ENCODE measurements at regions not wholly inside any gene's neighbourhood (a gene's known extent, or its start where the extent isn't known, plus 50 kb on each side); places are given as distances from the start of the nearest gene placed in this dataset.

DNA sequence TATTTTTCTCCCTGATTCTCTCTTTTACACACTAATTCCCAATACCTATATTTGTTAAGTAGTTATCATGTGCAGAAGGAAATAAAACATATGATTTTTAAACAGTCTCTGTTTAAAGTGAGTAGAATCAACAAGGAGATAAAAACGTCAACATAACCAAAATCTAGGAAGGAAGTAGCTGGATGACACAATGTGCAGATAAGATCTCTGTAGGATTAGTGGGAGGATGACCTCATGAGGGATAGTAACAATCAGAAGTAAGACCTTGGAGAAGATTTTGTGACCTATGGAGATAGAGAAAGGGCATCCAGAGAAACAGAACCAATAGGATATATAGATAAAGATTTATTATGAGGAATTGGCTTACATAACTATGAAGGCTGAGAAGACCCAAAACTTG lies 262.6 kb upstream of the CDH11 start (continued):
- no peak for TF ChIP-seq ZNF883 (CRISPR knock-in tag; IDR thresholded peaks at IDR 0.05; ENCODE audit: not compliant biosample characterization)

DNA sequence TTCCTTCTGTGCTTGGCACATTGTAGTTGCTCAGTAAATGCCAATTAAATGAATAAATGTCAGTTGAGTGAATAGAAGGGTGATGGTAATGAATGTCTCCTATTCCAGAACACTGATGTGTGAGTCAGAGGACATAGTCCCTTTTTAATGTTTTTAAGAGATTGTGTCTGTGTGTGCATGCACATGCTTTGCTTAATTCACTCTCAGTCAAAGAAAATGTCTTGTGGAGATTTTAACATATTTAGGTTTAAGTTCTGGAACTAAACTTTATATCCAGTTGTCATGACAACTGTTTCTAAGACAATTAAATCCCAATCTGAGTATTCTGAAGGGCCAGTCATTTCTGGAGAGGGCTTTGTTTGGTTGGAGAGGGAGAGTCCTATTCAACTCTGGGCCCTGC lies 255.3 kb upstream of the CDH11 start:
- no peaks in the 10 kb centered on the region for H4K20me1 ChIP-seq (ENCODE audit: insufficient read depth, low read length)
- H3K36me3 ChIP-seq (replicated peaks in 1 of 2; ENCODE audit: control insufficient read depth in 1 of 2, insufficient read depth in 2 of 2, low read length in 2 of 2) = no peaks in the 10 kb centered on the region
- no peaks in the 10 kb centered on the region for H3K4me1 ChIP-seq (ENCODE audit: insufficient read depth, low read length)
- no peak overlapping the region for H3K4me2 ChIP-seq (ENCODE audit: low read depth, low read length)
- H3K4me3 ChIP-seq (replicated peaks in 1 of 3; ENCODE audit: insufficient read depth in 1 of 3, low read depth in 2 of 3, low read length in 3 of 3) = no peak overlapping the region
- ChIA-PET CTCF (ENCODE audit: low intra/inter-chr PET ratio, low total read pairs) (no interaction called here), POLR2A (no interaction called here)
- TF ChIP-seq ZMYM2 (CRISPR knock-in tag; IDR thresholded peaks at IDR 0.05) (no peak), DPF2 (CRISPR knock-in tag; IDR thresholded peaks at IDR 0.05; ENCODE audit: borderline replicate concordance, low read depth) (no peak), RFX1 (IDR thresholded peaks at IDR 0.05) (peak; percentile 63; the same call in 1 of the 2 replicates)
- TF ChIP-seq, protein P1, sequence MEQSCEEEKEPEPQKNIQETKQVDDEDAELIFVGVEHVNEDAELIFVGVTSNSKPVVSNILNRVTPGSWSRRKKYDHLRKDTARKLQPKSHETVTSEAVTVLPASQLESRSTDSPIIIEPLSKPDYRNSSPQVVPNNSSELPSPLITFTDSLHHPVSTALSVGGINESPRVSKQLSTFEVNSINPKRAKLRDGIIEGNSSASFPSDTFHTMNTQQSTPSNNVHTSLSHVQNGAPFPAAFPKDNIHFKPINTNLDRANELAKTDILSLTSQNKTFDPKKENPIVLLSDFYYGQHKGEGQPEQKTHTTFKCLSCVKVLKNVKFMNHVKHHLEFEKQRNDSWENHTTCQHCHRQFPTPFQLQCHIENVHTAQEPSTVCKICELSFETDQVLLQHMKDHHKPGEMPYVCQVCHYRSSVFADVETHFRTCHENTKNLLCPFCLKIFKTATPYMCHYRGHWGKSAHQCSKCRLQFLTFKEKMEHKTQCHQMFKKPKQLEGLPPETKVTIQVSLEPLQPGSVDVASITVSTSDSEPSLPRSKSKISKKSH (CRISPR knock-in tag; IDR thresholded peaks at IDR 0.05; ENCODE audit: borderline replicate concordance) = no peak
- peaks cover 3% of the 10 kb centered on the region; the same call in 1 of the 2 replicates for H3K9me3 ChIP-seq (ENCODE audit: low read length)
- DNase-seq (ENCODE audit: low spot score) = no peak
- no peak for ATAC-seq
- in situ Hi-C loops (cut with HindIII; ENCODE audit: extremely low pct_ligation_motif_present, low pct_unique_long_range_greater_than_20kb) (no loop called here), intact Hi-C loops (cut with micrococcal nuclease; ENCODE audit: unreplicated experiment) (no loop called here)
- no TSS peak for BruUV-seq (replicated peaks)
- no peak overlapping the region for H2AFZ ChIP-seq (ENCODE audit: low read length)
- H3K27me3 ChIP-seq (ENCODE audit: control insufficient read depth in 1 of 2, insufficient read depth in 2 of 2, low read length in 2 of 2) = no peaks in the 10 kb centered on the region
- FAIRE-seq = no peak
- H3K79me2 ChIP-seq (ENCODE audit: insufficient read depth, low read length) = no peaks in the 10 kb centered on the region
- no peak overlapping the region for H3K27ac ChIP-seq (ENCODE audit: extremely low read length, insufficient read depth, low read length)
- no peak overlapping the region for H3K9ac ChIP-seq (ENCODE audit: insufficient read depth, low read depth, low read length)

DNA sequence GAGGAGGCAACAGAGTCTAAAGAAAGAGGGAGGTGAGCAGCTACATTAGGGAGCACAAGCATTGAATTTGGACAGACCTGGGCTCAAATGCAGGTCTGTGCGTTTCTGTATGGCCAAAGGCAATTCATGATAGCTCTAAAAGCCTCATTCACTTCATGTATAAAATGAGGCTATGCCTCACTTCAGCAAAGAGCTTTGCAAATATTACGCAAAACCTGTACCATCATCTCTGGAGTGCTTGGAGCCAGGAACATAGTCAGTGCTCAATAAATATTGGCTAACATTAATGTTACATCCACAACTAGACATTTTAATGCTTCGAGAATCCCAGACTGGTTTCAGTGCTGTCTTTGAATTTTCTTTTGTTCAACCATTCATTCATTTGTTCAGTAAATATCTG lies 254.7 kb upstream of the CDH11 start:
- FAIRE-seq = no peak
- no peak overlapping the region for H3K27ac ChIP-seq (ENCODE audit: extremely low read length, insufficient read depth, low read length)
- ChIA-PET POLR2A (no interaction called here), CTCF (ENCODE audit: low intra/inter-chr PET ratio, low total read pairs) (no interaction called here)
- no peak overlapping the region for H3K4me2 ChIP-seq (ENCODE audit: low read depth, low read length)
- no peak overlapping the region for H2AFZ ChIP-seq (ENCODE audit: low read length)
- 27% methylated on average over 3 of the region's 3 CpGs for WGBS (ENCODE audit: low lambda C conversion rate)
- no peaks in the 10 kb centered on the region for H3K79me2 ChIP-seq (ENCODE audit: insufficient read depth, low read length)
- no peaks in the 10 kb centered on the region for H3K36me3 ChIP-seq (replicated peaks in 1 of 2; ENCODE audit: control insufficient read depth in 1 of 2, insufficient read depth in 2 of 2, low read length in 2 of 2)
- intact Hi-C loops (cut with micrococcal nuclease; ENCODE audit: unreplicated experiment) = no loop called here
- H3K27me3 ChIP-seq (ENCODE audit: control insufficient read depth in 1 of 2, insufficient read depth in 2 of 2, low read length in 2 of 2) = no peaks in the 10 kb centered on the region
- H4K20me1 ChIP-seq (ENCODE audit: insufficient read depth, low read length) = no peaks in the 10 kb centered on the region
- H3K9me3 ChIP-seq (ENCODE audit: low read length) = no peaks in the 10 kb centered on the region
- in situ Hi-C loops (cut with HindIII; ENCODE audit: extremely low pct_ligation_motif_present, low pct_unique_long_range_greater_than_20kb) = no loop called here
- no peak for ATAC-seq
- BruUV-seq (replicated peaks) = no TSS peak
- no peak for DNase-seq (ENCODE audit: low spot score)
- no peak overlapping the region for H3K9ac ChIP-seq (ENCODE audit: insufficient read depth, low read depth, low read length)
- H3K4me1 ChIP-seq (ENCODE audit: insufficient read depth, low read length) = no peaks in the 10 kb centered on the region
- H3K4me3 ChIP-seq (replicated peaks in 1 of 3; ENCODE audit: insufficient read depth in 1 of 3, low read depth in 2 of 3, low read length in 3 of 3) = no peak overlapping the region
- no peak for TF ChIP-seq FOSL1 (CRISPR knock-in tag; IDR thresholded peaks at IDR 0.05; ENCODE audit: borderline replicate concordance)
- TF ChIP-seq, protein P2, sequence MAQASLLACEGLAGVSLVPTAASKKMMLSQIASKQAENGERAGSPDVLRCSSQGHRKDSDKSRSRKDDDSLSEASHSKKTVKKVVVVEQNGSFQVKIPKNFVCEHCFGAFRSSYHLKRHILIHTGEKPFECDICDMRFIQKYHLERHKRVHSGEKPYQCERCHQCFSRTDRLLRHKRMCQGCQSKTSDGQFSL (CRISPR knock-in tag; IDR thresholded peaks at IDR 0.05) = no peak
- no peak for TF ChIP-seq MEIS2 (CRISPR knock-in tag; IDR thresholded peaks at IDR 0.05)
- no peak for TF ChIP-seq ERF (CRISPR knock-in tag; IDR thresholded peaks at IDR 0.05)
- TF ChIP-seq, protein P3, sequence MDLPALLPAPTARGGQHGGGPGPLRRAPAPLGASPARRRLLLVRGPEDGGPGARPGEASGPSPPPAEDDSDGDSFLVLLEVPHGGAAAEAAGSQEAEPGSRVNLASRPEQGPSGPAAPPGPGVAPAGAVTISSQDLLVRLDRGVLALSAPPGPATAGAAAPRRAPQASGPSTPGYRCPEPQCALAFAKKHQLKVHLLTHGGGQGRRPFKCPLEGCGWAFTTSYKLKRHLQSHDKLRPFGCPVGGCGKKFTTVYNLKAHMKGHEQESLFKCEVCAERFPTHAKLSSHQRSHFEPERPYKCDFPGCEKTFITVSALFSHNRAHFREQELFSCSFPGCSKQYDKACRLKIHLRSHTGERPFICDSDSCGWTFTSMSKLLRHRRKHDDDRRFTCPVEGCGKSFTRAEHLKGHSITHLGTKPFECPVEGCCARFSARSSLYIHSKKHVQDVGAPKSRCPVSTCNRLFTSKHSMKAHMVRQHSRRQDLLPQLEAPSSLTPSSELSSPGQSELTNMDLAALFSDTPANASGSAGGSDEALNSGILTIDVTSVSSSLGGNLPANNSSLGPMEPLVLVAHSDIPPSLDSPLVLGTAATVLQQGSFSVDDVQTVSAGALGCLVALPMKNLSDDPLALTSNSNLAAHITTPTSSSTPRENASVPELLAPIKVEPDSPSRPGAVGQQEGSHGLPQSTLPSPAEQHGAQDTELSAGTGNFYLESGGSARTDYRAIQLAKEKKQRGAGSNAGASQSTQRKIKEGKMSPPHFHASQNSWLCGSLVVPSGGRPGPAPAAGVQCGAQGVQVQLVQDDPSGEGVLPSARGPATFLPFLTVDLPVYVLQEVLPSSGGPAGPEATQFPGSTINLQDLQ (CRISPR knock-in tag; IDR thresholded peaks at IDR 0.05) = no peak
- no peak for TF ChIP-seq ZNF709 (CRISPR knock-in tag; IDR thresholded peaks at IDR 0.05)
- no peak for TF ChIP-seq ZNF335 (CRISPR knock-in tag; IDR thresholded peaks at IDR 0.05)
- TF ChIP-seq FOXA3 (CRISPR knock-in tag; IDR thresholded peaks at IDR 0.05) = no peak
